T47D (cell line): ENCODE measurements at regions not wholly inside any gene's neighbourhood (a gene's known extent, or its start where the extent isn't known, plus 50 kb on each side); places are given as distances from the start of the nearest gene placed in this dataset.
"Not testable (repeated sequence)": the region's sequence is repeated elsewhere in the genome, so short reads cannot be mapped to it uniquely, and the experiment has no call there.

Source experiments
- DNase-seq, 2 experiments: peaks; one replicate each; pipeline versions ENCODE4 v3.0.0 to v3.0.0-alpha.2; 2011 to 2012; ENCODE audit warnings: low read depth in 1 of 2, low spot score in 1 of 2
- JUND ChIP-seq: IDR thresholded peaks from 2 replicates; pipeline ENCODE4 v1.6.1; 2012; ENCODE audit warnings: low read depth
- in situ Hi-C: cut with HindIII; loops from 2 replicates; pipeline ENCODE4 v1.10.0; 2016; ENCODE audit warnings: low sequenced_read_pairs, low pct_unique_long_range_greater_than_20kb

- TF ChIP-seq JUND = no peak
- in situ Hi-C loops = no loop called here
- DNase-seq = peak in 1 of 2 experiments; percentile 10
These were observed 584.9 kb upstream of the COBL start for GRCh38 chr7:51901489-51901840.

DNA sequence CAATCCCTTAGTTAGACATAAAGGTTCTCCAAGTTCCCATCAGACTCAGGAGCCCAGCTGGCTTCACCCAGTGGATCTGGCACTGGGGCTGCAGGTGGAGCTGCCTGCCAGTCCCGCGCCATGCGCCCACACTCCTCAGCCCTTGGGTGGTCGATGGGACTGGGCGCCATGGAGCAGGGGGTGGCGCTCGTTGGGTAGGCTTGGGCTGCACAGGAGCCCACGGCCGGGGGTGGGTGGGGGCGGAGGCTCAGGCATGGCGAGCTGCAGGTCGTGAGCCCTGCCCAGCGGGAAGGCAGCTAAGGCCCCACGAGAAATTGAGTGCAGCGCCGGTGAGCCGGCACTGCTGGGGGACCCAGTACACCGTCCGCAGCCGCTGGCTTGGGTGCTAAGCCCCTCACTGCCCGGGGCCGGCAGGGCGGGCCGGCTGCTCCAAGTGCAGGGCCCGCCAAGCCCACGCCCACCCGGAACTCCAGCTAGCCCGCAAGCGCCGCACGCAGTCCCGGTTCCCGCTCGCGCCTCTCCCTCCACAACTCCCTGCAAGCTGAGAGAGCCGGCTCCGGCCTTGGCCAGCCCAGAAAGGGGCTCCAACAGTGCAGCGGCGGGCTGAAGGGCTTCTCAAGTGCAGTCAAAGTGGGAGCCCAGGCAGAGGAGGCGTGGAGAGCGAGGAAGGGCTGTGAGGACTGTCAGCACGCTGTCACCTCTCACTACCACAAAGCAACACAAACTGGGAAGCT lies 584.3 kb upstream of the COBL start:
- in situ Hi-C loops, DNase-seq: not testable (repeated sequence)

GRCh38 chr7:51899611-51900010 lies 583.0 kb upstream of the COBL start:
- in situ Hi-C loops = no loop called here
- no peak for DNase-seq
- TF ChIP-seq JUND = no peak

DNA sequence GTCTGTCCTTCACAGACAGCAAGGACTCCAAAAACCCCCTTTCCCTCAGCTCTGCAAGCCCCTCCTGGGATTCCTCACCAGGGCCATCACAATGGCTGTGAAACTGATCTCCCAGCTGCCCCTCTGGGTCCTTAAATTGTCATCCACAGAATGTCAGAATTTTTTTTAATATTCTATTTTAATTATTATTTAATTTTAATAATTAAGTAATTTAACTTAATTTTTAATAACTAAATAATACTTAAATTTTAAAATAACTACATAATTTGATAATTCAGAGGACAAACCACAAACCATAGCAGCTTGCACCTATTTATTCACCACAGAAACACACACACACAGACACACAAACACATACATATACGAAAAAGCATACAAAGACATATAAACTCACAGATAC lies 565.8 kb upstream of the COBL start:
- no peak for DNase-seq
- in situ Hi-C loops = no loop called here
- TF ChIP-seq JUND = no peak

DNA sequence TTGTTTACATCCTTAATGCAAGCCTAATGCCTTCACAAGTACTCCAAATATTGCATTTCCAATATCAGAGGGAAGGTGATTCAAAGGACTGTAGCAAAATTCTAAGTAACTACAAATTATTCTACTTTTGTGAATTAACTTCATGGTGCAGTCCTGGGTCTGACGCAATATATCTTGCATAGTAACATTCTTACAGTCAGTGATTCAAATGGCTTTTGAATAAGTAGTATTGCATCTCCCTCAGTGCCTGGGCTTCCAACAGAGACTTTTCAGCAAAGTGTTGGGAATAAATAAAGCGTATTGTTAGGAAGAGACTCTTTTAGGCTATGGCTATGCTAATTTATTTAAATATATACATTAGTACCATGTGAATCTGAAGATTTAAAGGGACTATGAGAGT lies 564.7 kb upstream of the COBL start:
- in situ Hi-C loops = no loop called here
- no peak for TF ChIP-seq JUND
- DNase-seq = no peak

DNA sequence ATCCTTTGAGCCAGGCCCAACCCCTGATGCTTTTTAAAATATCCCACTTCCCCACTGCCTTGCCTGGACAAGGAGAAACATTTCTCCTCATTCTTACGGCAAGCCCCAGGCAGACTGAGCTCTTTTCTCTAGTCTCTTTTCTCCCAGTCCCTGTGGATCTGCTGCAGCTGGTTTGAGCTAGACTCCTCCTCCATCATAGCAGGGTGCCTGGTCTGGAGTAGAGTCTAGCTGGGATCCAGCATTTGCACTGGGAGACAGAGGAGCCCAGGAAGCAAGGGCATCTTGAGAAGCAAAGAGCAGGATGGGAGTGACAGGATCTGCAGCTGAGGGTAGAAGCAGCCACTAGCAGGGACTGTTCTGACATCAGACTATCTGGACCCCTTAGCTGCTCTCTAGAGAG lies 562.3 kb upstream of the COBL start:
- in situ Hi-C loops = no loop called here
- no peak for TF ChIP-seq JUND
- no peak for DNase-seq

DNA sequence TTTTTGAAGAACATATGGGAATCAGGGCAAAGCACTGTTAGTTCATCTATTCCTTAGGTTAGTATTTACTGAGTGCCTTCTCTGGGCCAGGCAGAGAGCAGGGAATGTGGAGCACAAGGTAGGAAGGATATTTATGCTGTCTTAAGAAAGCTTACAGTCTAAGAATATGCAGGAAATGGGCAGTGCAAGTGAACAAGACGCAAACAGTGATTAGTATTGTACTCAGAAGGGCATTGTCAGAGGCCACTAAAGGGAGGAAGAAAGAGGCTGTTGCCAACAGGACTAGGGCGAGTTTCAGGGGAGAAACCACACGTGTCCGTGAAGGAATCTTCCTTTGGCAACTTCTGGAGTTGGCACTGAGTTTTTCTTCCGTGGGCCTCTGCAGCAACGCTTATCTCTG lies 552.8 kb upstream of the COBL start:
- no peak for TF ChIP-seq JUND
- no peak for DNase-seq
- in situ Hi-C loops = no loop called here

DNA sequence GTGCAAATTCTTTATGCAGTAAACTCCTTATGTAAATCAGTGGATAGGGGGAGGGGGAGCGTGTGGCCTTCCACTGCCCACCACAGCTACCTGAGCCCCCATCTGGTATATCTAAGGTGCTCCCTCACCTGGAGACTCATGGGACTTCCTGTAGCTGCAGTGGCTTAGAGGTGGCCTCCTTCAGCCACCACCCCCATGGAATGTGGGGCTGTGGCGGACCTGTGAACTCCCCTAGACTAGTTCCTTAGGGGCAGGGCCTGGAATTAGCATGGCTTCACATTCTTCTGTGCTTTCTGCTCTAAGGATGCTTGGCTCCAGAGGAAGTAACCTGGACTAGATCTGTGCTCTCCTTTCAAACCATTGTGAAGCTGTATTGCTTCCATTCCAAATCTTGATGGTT lies 550.5 kb upstream of the COBL start:
- in situ Hi-C loops = no loop called here
- DNase-seq = no peak
- no peak for TF ChIP-seq JUND

DNA sequence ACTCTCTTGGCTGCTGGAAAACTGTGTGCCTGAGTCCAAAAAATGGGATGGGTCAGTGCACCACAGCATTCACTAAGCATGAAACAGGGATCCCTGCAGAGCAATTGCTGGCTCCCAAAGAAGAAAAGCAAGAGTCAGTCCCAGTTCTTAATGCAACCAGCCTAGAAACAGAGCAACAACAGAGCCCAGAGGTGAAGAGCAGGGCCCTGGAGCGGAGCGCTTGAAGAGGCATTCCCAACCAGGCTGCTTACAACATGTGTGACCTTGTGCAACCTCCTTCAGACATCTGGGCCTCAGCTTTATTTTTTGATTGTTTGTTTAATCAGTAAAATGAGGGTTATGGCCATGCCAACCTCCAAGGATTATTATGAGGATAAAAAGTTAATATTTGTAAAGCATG lies 543.7 kb upstream of the COBL start:
- in situ Hi-C loops = no loop called here
- no peak for DNase-seq
- no peak for TF ChIP-seq JUND

DNA sequence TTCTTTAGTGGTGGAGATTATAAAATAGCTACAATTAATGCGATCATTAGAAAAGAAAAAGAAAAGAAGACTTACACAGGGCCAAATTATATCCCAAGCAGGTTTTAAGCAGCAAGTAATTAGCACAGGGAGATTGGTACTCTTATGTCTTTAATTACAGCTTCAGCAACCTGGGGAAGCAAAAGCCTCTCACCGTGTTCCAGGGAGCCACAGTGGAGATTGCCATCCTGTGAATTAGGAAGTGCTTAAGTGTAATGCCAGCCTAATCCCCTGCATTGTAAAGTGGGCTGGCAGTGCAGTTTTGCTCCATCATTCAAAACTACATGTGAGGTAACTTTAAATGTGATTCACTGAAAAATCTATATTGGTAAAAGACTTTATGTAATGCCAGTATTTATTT lies 533.5 kb upstream of the COBL start:
- no peak for TF ChIP-seq JUND
- in situ Hi-C loops = no loop called here
- no peak for DNase-seq

GRCh38 chr7:51847461-51848134 lies 531.0 kb upstream of the COBL start:
- in situ Hi-C loops = no loop called here
- TF ChIP-seq JUND = no peak
- DNase-seq = peak in 1 of 2 experiments; percentile 34

GRCh38 chr7:51839130-51839529 lies 522.5 kb upstream of the COBL start:
- DNase-seq, in situ Hi-C loops: not testable (repeated sequence)

- no peak for DNase-seq
- TF ChIP-seq JUND = no peak
- in situ Hi-C loops = no loop called here
These were observed 511.0 kb upstream of the COBL start for GRCh38 chr7:51827631-51828030.

- no peak for DNase-seq
- in situ Hi-C loops = no loop called here
- no peak for TF ChIP-seq JUND
These were observed 507.4 kb upstream of the COBL start for GRCh38 chr7:51824050-51824449.
